GM23248 (cell line): ENCODE measurements at regions not wholly inside any gene's neighbourhood (a gene's known extent, or its start where the extent isn't known, plus 50 kb on each side); places are given as distances from the start of the nearest gene placed in this dataset.

Experiments
- DNase-seq: peaks from one replicate; pipeline ENCODE4 v3.0.0-alpha.2; 2015
- H2AFZ ChIP-seq: fragments of 200-600 bp; sonication (generic); 2 replicates; pipeline ENCODE4 v1.6.1; 2016; ENCODE audit warnings: antibody characterized with exemption
- H3F3A ChIP-seq: fragments of 200-600 bp; sonication (generic); 2 replicates; pipeline ENCODE4 v1.6.1; 2016; ENCODE audit warnings: mild to moderate bottlenecking, antibody characterized with exemption, mixed run types; ENCODE audit not compliant: insufficient read depth
- H3K27ac ChIP-seq: fragments of 200-600 bp; sonication (generic); 2 replicates; pipeline ENCODE4 v1.5.1; 2016; ENCODE audit warnings: mild to moderate bottlenecking
- H3K27me3 ChIP-seq: fragments of 200-600 bp; sonication (generic); replicated peaks from 2 replicates; pipeline ENCODE4 v1.6.1; 2016; ENCODE audit warnings: mild to moderate bottlenecking; ENCODE audit not compliant: insufficient read depth
- H3K36me3 ChIP-seq: fragments of 200-600 bp; sonication (generic); 2 replicates; pipeline ENCODE4 v1.6.1; 2016; ENCODE audit warnings: low read depth, mild to moderate bottlenecking
- H3K4me1 ChIP-seq: fragments of 200-600 bp; sonication (generic); 2 replicates; pipeline ENCODE4 v1.6.1; 2016; ENCODE audit warnings: mild to moderate bottlenecking; ENCODE audit not compliant: insufficient read depth
- H3K4me2 ChIP-seq: fragments of 200-600 bp; sonication (generic); one replicate; pipeline ENCODE4 v1.6.1; 2016; ENCODE audit warnings: mild to moderate bottlenecking; ENCODE audit not compliant: unreplicated experiment
- H3K4me3 ChIP-seq: fragments of 200-600 bp; sonication (generic); 2 replicates; pipeline ENCODE4 v1.5.1; 2016; ENCODE audit warnings: mild to moderate bottlenecking
- H3K79me2 ChIP-seq: fragments of 200-600 bp; sonication (generic); 2 replicates; pipeline ENCODE4 v1.6.1; 2016; ENCODE audit warnings: mild to moderate bottlenecking; ENCODE audit not compliant: insufficient read depth
- H3K9ac ChIP-seq: fragments of 200-600 bp; sonication (generic); 2 replicates; pipeline ENCODE4 v1.6.1; 2016; ENCODE audit warnings: mild to moderate bottlenecking
- H3K9me2 ChIP-seq: fragments of 200-600 bp; sonication (generic); 2 replicates; pipeline ENCODE4 v1.6.1; 2016; ENCODE audit warnings: mixed run types, mild to moderate bottlenecking, moderate library complexity; ENCODE audit not compliant: insufficient read depth
- H3K9me3 ChIP-seq: fragments of 200-600 bp; sonication (generic); one replicate; pipeline ENCODE4 v1.6.1; 2017; ENCODE audit warnings: low read depth
- H4K20me1 ChIP-seq: fragments of 200-600 bp; sonication (generic); 2 replicates; pipeline ENCODE4 v1.6.0; 2016; ENCODE audit not compliant: insufficient read depth
- EZH2 ChIP-seq: fragments of 200-600 bp; sonication (generic); IDR thresholded peaks from 2 replicates; pipeline ENCODE4 v1.6.1; 2018; ENCODE audit warnings: antibody characterized with exemption, mild to moderate bottlenecking; ENCODE audit not compliant: insufficient read depth, poor library complexity, severe bottlenecking
- EZH2phosphoT487 ChIP-seq: fragments of 200-600 bp; sonication (generic); IDR thresholded peaks from 2 replicates; pipeline ENCODE4 v1.6.1; 2018; ENCODE audit warnings: antibody characterized with exemption, moderate library complexity, mild to moderate bottlenecking, low read depth; ENCODE audit not compliant: insufficient read depth
- WGBS, 2 experiments: methylation state at CpG; one replicate each; pipeline ENCODE4 v1.1.6; 2015 to 2017; ENCODE audit warnings: low lambda C conversion rate in 2 of 2, low coverage in 1 of 2; ENCODE audit errors: missing lambda C conversion rate in 2 of 2; 5-methylcytosine and 5-hydroxymethylcytosine counted together
- in situ Hi-C: fragments of 300-500 bp; cut with MboI; formaldehyde crosslinking; loops from 2 replicates; pipeline ENCODE4 v1.15.0; 2020

DNA sequence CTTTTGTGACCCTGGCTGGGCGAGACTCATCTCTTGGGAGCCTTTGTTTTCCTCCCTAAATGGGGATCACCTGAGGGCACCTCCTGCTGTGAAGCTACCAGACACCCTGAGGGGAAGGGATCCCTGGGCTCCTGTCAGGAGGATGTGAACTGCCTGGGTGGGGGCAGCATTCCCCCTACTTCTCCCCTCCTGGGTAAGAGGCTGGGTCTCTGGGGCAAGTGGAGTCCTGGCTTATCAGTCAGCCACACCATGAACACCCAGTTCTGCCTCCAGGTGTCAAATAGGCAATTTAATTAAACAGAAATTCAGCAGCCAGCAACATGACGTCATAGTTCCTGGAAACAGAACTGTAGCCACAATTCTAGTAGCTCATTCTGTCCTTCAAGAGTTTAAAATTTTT, 97.7 kb upstream of the RET start:
- Histone ChIP-seq H3K9me2 (no peaks in the 10 kb centered on the region), H4K20me1 (no peaks in the 10 kb centered on the region), H3F3A (no peaks in the 10 kb centered on the region), H3K4me2 (no peak overlapping the region), H3K79me2 (no peaks in the 10 kb centered on the region), H2AFZ (no peak overlapping the region), H3K9ac (no peak overlapping the region), H3K4me1 (no peaks in the 10 kb centered on the region), H3K36me3 (no peaks in the 10 kb centered on the region), H3K4me3 (no peak overlapping the region), H3K27me3 (no peaks in the 10 kb centered on the region; the same call in 1 of the 2 replicates), H3K9me3 (no peaks in the 10 kb centered on the region), H3K27ac (no peak overlapping the region)
- no peak for DNase-seq
- in situ Hi-C loops: no loop called here
- 16 to 23% methylated on average over 2 of the region's 2 CpGs for WGBS, 2 experiments
- TF ChIP-seq EZH2: no peak
- no peak for TF ChIP-seq EZH2phosphoT487

DNA sequence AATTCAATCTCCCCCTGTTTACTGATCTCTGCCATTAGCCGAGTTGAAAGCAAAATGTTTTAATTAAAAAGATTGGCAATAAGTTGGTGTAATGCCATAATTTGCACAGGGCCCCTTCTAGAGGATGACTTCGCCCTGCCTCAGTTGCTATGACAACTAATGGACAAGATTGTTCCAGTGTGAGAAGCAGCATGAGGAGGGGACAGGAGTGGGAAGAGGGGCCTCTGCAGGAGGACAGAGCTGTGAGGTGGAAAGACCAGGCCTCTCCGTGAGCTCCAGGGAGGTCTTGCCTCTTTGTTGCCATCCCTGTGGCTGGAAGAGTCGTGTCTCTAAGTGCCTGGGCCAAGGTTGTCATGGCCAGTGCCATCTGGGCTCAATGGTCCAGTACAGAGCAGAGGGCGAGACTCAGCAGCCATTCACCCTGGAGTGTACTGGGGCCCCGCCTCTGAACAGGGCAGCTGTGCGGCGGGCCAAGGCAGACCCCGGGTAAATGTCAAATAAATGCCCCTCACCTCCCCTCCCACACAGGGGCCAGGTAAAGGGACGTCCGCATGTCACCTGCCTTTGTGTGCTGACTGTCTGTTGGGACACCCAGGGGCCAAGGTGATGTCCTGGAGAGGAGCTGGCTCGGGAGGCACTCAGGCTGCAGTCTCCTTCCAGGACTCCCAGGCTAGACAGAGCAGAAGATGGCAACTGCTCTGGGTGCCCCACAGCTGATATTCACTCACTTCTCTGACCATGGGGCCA, 97.0 kb upstream of the RET start:
- in situ Hi-C loops: no loop called here
- DNase-seq: no peak
- H3K4me3 ChIP-seq: no peak overlapping the region
- H3K36me3 ChIP-seq: no peaks in the 10 kb centered on the region
- no peaks in the 10 kb centered on the region for H4K20me1 ChIP-seq
- H3K9ac ChIP-seq: no peak overlapping the region
- no peaks in the 10 kb centered on the region for H3K79me2 ChIP-seq
- no peaks in the 10 kb centered on the region for H3K4me1 ChIP-seq
- H3K27me3 ChIP-seq: no peaks in the 10 kb centered on the region; the same call in 1 of the 2 replicates
- no peak overlapping the region for H3K4me2 ChIP-seq
- no peaks in the 10 kb centered on the region for H3F3A ChIP-seq
- TF ChIP-seq EZH2 (no peak), EZH2phosphoT487 (no peak)
- no peak overlapping the region for H3K27ac ChIP-seq
- H2AFZ ChIP-seq: no peak overlapping the region
- WGBS, 2 experiments: 24 to 44% methylated on average over 9 to 12 of the region's 12 CpGs
- H3K9me3 ChIP-seq: no peaks in the 10 kb centered on the region
- H3K9me2 ChIP-seq: no peaks in the 10 kb centered on the region

DNA sequence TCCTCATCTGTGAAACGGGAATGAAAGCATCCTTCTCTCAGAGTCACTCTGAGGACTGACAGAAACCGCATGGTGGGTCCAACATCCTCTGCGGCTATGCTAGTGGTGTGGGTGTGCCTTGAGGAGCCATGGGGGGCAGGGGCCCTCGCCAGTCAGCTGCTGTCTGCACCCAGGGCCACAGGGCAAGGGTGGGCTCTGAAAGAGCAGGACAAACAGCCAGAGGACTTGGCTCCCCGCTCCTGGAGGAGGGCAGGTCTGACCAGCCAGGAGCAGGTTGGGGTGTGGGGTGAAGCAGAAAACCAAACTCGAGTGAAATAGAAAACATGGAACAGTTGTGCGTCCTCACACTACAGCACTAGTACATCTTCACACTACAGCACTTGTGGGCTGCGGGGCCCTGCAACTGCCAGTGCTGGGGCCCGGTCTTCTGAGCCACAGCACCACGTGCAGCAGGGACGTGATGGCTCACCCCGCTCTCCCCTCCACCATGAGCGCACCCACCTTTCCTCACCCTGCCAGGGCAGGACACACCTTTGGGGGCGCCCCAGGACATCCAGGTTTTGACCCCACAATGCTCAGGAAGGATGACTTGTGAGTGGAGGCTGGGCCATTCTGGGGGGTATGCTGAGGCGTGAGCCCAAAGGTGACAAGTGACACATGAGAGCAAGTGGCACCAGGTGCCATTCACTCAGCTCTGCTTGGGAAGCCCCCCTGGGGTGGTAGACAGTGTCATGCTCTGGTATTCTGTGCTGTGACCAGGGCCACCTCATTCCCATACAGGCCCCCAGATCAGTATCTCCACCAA, 96.1 kb upstream of the RET start:
- no peaks in the 10 kb centered on the region; the same call in 1 of the 2 replicates for H3K27me3 ChIP-seq
- H4K20me1 ChIP-seq: no peaks in the 10 kb centered on the region
- no peaks in the 10 kb centered on the region for H3K4me1 ChIP-seq
- TF ChIP-seq EZH2 (no peak), EZH2phosphoT487 (no peak)
- no peaks in the 10 kb centered on the region for H3K9me2 ChIP-seq
- WGBS, 2 experiments: 59 to 67% methylated on average over 15 of the region's 15 CpGs
- in situ Hi-C loops: no loop called here
- H2AFZ ChIP-seq: no peak overlapping the region
- no peaks in the 10 kb centered on the region for H3F3A ChIP-seq
- H3K79me2 ChIP-seq: no peaks in the 10 kb centered on the region
- no peaks in the 10 kb centered on the region for H3K9me3 ChIP-seq
- H3K4me3 ChIP-seq: no peak overlapping the region
- no peaks in the 10 kb centered on the region for H3K36me3 ChIP-seq
- H3K27ac ChIP-seq: no peak overlapping the region
- no peak for DNase-seq
- no peak overlapping the region for H3K9ac ChIP-seq
- H3K4me2 ChIP-seq: no peak overlapping the region

DNA sequence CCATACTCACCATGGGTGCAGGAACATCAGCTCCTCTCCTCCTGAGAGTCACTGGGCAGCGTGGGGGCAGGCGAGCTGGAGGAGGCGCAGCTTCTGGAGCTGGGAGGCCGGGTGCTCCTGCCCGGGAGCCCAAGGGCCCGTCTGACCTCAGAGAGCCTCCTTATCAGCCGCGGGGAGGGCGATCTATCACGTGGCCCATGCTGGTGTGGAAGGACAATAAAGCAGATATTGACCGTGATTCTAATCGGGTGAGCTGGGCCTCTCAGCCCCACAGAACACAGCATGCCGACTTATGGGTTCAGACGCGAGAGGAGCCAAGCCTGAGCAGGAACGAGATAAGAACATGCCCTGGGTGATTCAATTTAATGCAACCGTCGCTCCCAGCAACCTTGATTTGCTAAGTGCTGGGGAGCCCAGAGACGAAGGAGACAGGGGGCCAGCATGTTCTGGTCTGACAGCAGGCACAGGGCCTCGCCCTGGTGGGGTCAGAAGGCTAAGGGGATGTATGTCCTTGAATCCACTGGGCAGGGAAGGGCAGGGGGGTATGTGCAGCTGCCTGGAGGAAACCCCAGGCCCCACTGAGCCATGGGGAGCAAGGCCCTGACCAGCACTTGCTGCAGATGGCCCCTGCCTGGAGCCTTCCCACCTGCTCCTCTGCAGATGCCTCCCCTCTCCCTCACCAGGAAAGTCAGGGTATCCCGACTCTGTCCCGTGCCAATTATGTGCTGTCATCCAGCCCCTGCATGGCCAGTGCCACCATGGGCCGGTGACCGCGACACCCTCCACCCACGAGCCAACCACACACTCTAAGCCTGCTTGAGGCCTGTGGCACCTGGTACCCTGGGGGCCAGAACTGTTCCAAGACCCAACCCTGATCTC, 95.3 kb upstream of the RET start:
- Histone ChIP-seq H2AFZ (no peak overlapping the region), H4K20me1 (no peaks in the 10 kb centered on the region), H3K27ac (no peak overlapping the region), H3K9me2 (no peaks in the 10 kb centered on the region), H3K4me3 (no peak overlapping the region), H3F3A (no peaks in the 10 kb centered on the region), H3K4me1 (no peaks in the 10 kb centered on the region), H3K79me2 (no peaks in the 10 kb centered on the region), H3K9ac (no peak overlapping the region), H3K9me3 (no peaks in the 10 kb centered on the region), H3K4me2 (no peak overlapping the region), H3K27me3 (no peaks in the 10 kb centered on the region; the same call in 1 of the 2 replicates), H3K36me3 (no peaks in the 10 kb centered on the region)
- TF ChIP-seq EZH2phosphoT487 (no peak), EZH2 (no peak)
- WGBS, 2 experiments: 58 to 62% methylated on average over 26 of the region's 26 CpGs
- no peak for DNase-seq
- in situ Hi-C loops: no loop called here
